SK-N-MC (cell line): ENCODE measurements at regions not wholly inside any gene's neighbourhood (a gene's known extent, or its start where the extent isn't known, plus 50 kb on each side); places are given as distances from the start of the nearest gene placed in this dataset.
"Not testable (repeated sequence)": the region's sequence is repeated elsewhere in the genome, so short reads cannot be mapped to it uniquely, and the experiment has no call there.

Experiments
- EZH2 ChIP-seq: fragments of 200-600 bp; sonication (generic); IDR thresholded peaks from one replicate; pipeline ENCODE4 v1.6.1; 2017; ENCODE audit warnings: antibody characterized with exemption
- POLR2AphosphoS5 ChIP-seq: IDR thresholded peaks from 2 replicates; pipeline ENCODE4 v1.6.1; 2012; ENCODE audit warnings: mild to moderate bottlenecking, low read depth, low read length, borderline replicate concordance

GRCh38 chr13:112163691-112164660 lies 97.0 kb downstream of the SOX1 start:
- TF ChIP-seq EZH2, POLR2AphosphoS5: not testable (repeated sequence)
